WI38 (cell line): ENCODE measurements at regions not wholly inside any gene's neighbourhood (a gene's known extent, or its start where the extent isn't known, plus 50 kb on each side); places are given as distances from the start of the nearest gene placed in this dataset.

Source experiments
- H3K4me3 ChIP-seq: 2 replicates; pipeline ENCODE4 v1.5.1; 2011; ENCODE audit warnings: low read depth, mild to moderate bottlenecking, control low read depth, low read length
- CTCF ChIP-seq: IDR thresholded peaks from 2 replicates; pipeline ENCODE4 v1.5.1; 2012; ENCODE audit warnings: low read depth, mild to moderate bottlenecking, control low read depth, low read length

GRCh38 chr9:107397076-107398044 lies 92.2 kb downstream of the KLF4 start:
- TF ChIP-seq CTCF: no peak
- H3K4me3 ChIP-seq: no peak overlapping the region

GRCh38 chr9:107394264-107394663 lies 95.3 kb downstream of the KLF4 start:
- no peak for TF ChIP-seq CTCF

GRCh38 chr9:107390778-107391177 lies 98.8 kb downstream of the KLF4 start:
- no peak for TF ChIP-seq CTCF
- H3K4me3 ChIP-seq: no peak overlapping the region

More at GRCh38 chr9:107394264-107394663, 95.3 kb downstream of the KLF4 start:
- H3K4me3 ChIP-seq: no peak overlapping the region

GRCh38 chr9:107390279-107390678 lies 99.3 kb downstream of the KLF4 start:
- no peak for TF ChIP-seq CTCF
- H3K4me3 ChIP-seq: no peak overlapping the region

- no peak overlapping the region for H3K4me3 ChIP-seq
- no peak for TF ChIP-seq CTCF
These were observed 99.9 kb downstream of the KLF4 start for GRCh38 chr9:107389617-107390071.

- H3K4me3 ChIP-seq: no peak overlapping the region
- TF ChIP-seq CTCF: no peak
These were observed 100.7 kb downstream of the KLF4 start for GRCh38 chr9:107388890-107389289.

GRCh38 chr9:107387409-107387808 lies 102.2 kb downstream of the KLF4 start:
- TF ChIP-seq CTCF: no peak

More at GRCh38 chr9:107387409-107387808, 102.2 kb downstream of the KLF4 start:
- H3K4me3 ChIP-seq: no peak overlapping the region
